Fibroblast of the aortic adventitia (primary cell): ENCODE measurements at regions not wholly inside any gene's neighbourhood (a gene's known extent, or its start where the extent isn't known, plus 50 kb on each side); places are given as distances from the start of the nearest gene placed in this dataset.

Experiments
- DNase-seq: peaks from one replicate; pipeline ENCODE4 v3.0.0-alpha.2; 2010; ENCODE audit warnings: low read depth
- H3K4me3 ChIP-seq: 2 replicates; pipeline ENCODE4 v1.5.1; 2011; ENCODE audit warnings: low read depth, mild to moderate bottlenecking, control low read depth, low read length, moderate library complexity
- CTCF ChIP-seq: IDR thresholded peaks from 2 replicates; pipeline ENCODE4 v1.5.1; 2011; ENCODE audit warnings: mild to moderate bottlenecking, low read length, control low read depth, inconsistent platforms; ENCODE audit not compliant: insufficient read depth

GRCh38 chr11:129573161-129573560 is 197.5 kb downstream of the BARX2 start:
- no peak for DNase-seq
- H3K4me3 ChIP-seq = no peak overlapping the region
- TF ChIP-seq CTCF = no peak

DNA sequence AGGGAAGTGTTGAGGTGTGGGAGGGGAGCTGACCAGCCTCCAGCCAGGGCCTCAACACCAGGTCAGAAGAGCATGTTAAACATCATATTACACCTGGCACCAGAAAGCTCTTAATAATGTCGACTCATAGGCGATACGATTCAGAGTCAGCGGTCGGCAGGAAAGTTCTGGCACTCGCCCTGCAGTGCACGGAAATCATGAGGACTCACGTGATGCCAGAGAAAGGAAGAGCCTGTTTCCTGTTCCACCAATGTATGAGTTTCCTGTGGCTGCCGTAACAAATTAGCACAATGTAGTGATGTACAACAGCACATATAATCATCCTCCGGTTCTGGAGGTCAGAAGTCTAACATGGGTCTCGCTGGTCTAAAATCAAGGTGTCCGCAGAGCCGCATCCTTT is 198.8 kb downstream of the BARX2 start:
- no peak for DNase-seq
- H3K4me3 ChIP-seq = no peak overlapping the region
- no peak for TF ChIP-seq CTCF

GRCh38 chr11:129576652-129577051 is 201.0 kb downstream of the BARX2 start:
- no peak for DNase-seq
- no peak overlapping the region for H3K4me3 ChIP-seq
- no peak for TF ChIP-seq CTCF

DNA sequence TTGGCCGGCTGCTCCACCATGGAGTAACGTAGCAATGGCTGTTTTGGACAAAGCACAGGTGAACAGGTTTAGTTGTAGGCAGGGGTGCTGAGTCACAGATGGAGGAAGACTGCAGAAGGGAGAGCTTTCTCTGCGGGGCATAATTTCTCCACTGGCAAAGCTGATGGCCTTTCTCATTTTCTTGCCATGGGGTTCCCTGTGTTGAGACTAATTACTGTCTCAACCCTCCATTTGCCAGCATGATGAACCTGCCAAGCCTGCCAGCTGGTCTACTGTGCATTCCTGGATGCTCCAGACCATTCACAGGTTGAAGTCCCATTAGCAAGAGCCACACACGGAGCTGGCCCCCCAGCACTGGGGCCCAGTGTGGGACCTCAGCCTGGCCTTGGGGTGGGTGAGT is 202.4 kb downstream of the BARX2 start:
- DNase-seq = no peak
- TF ChIP-seq CTCF = no peak
- H3K4me3 ChIP-seq = no peak overlapping the region

DNA sequence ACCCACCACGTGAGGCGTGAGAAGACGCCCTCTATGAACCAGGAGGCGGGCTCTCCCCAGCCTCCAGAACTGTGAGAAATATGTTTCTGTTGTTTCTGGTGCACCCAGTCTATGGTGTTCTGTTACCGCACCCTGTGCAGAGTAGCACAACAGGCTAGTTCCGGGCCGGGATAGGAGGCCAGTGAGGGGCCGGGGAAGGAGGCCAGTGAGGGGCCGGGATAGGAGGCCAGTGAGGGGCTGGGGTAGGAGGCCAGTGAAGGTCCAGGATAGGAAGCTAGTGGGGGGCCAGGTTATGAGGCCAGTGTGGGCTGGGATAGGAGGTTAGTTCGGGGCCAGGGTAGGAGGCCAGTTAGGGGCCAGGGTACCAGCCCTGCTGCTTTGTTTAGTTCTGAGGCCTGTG is 204.6 kb downstream of the BARX2 start:
- H3K4me3 ChIP-seq = no peak overlapping the region
- no peak for TF ChIP-seq CTCF
- no peak for DNase-seq

GRCh38 chr11:129584316-129584715 is 208.7 kb downstream of the BARX2 start:
- no peak overlapping the region for H3K4me3 ChIP-seq
- DNase-seq = no peak
- no peak for TF ChIP-seq CTCF

- no peak for TF ChIP-seq CTCF
- no peak for DNase-seq
Measured at GRCh38 chr11:129589190-129589860, 213.7 kb downstream of the BARX2 start.

More at GRCh38 chr11:129589190-129589860, 213.7 kb downstream of the BARX2 start:
- no peak overlapping the region for H3K4me3 ChIP-seq
